HG02852 (cell line): ENCODE measurements at regions not wholly inside any gene's neighbourhood (a gene's known extent, or its start where the extent isn't known, plus 50 kb on each side); places are given as distances from the start of the nearest gene placed in this dataset.
A peak's percentile ranks its signal among the peaks of the same experiment; 100 is the strongest.

Source experiments
- ATAC-seq: cut with Tn5 transposase; IDR thresholded peaks from one replicate; pipeline ENCODE4 v1.9.1; 2021; ENCODE audit warnings: mild to moderate bottlenecking, moderate library complexity; ENCODE audit not compliant: unreplicated experiment

GRCh38 chr12:127254420-127254955 is 1012.5 kb upstream of the TMEM132C start:
- no peak for ATAC-seq

- no peak for ATAC-seq
Measured at GRCh38 chr12:127257366-127257935, 1009.5 kb upstream of the TMEM132C start.

GRCh38 chr12:127260531-127260930 is 1006.4 kb upstream of the TMEM132C start:
- no peak for ATAC-seq

- ATAC-seq = no peak
Measured at GRCh38 chr12:127260999-127261398, 1006.0 kb upstream of the TMEM132C start.

GRCh38 chr12:127262615-127263014 is 1004.4 kb upstream of the TMEM132C start:
- ATAC-seq = no peak

GRCh38 chr12:127263621-127264020 is 1003.3 kb upstream of the TMEM132C start:
- ATAC-seq = no peak

- ATAC-seq = no peak
Measured at GRCh38 chr12:127267128-127267527, 999.8 kb upstream of the TMEM132C start.

- no peak for ATAC-seq
Measured at GRCh38 chr12:127268213-127268612, 998.8 kb upstream of the TMEM132C start.

- ATAC-seq = no peak
Measured at GRCh38 chr12:127268706-127269425, 998.1 kb upstream of the TMEM132C start.

GRCh38 chr12:127270193-127270592 is 996.8 kb upstream of the TMEM132C start:
- no peak for ATAC-seq

GRCh38 chr12:127271776-127272175 is 995.2 kb upstream of the TMEM132C start:
- no peak for ATAC-seq

GRCh38 chr12:127272864-127273263 is 994.1 kb upstream of the TMEM132C start:
- ATAC-seq = no peak

- no peak for ATAC-seq
Measured at GRCh38 chr12:127273626-127274025, 993.3 kb upstream of the TMEM132C start.

GRCh38 chr12:127275416-127275815 is 991.6 kb upstream of the TMEM132C start:
- no peak for ATAC-seq

- peak; percentile 80 for ATAC-seq
Measured at GRCh38 chr12:127277882-127278281, 989.1 kb upstream of the TMEM132C start.

GRCh38 chr12:127278351-127278750 is 988.6 kb upstream of the TMEM132C start:
- peak; percentile 4 for ATAC-seq

- ATAC-seq = peak; percentile 54
Measured at GRCh38 chr12:127280393-127281275, 986.3 kb upstream of the TMEM132C start.

- ATAC-seq = no peak
Measured at GRCh38 chr12:127282786-127283565, 984.0 kb upstream of the TMEM132C start.

- no peak for ATAC-seq
Measured at GRCh38 chr12:127284021-127284420, 982.9 kb upstream of the TMEM132C start.

GRCh38 chr12:127284870-127285431 is 982.0 kb upstream of the TMEM132C start:
- ATAC-seq = no peak
